Trophoblast cell (in vitro differentiated cells and primary cell): ENCODE measurements at regions not wholly inside any gene's neighbourhood (a gene's known extent, or its start where the extent isn't known, plus 50 kb on each side); places are given as distances from the start of the nearest gene placed in this dataset.

Experiments used
- DNase-seq, 2 donors: peaks; one replicate each; pipeline ENCODE4 v3.0.0-alpha.2; 2016
- H2AFZ ChIP-seq: 2 replicates; pipeline ENCODE4 v1.6.1; 2013; ENCODE audit warnings: low read length, moderate library complexity, mild to moderate bottlenecking; ENCODE audit not compliant: insufficient read depth, poor library complexity
- H2AK5ac ChIP-seq: 2 replicates; pipeline ENCODE4 v1.6.1; 2013; ENCODE audit warnings: mild to moderate bottlenecking, low read length
- H2BK120ac ChIP-seq: 2 replicates; pipeline ENCODE4 v1.6.1; 2013; ENCODE audit warnings: low read length, mild to moderate bottlenecking, moderate library complexity; ENCODE audit not compliant: insufficient read depth, poor library complexity
- H2BK12ac ChIP-seq: 2 replicates; pipeline ENCODE4 v1.6.1; 2013; ENCODE audit warnings: mild to moderate bottlenecking, low read length, moderate library complexity
- H2BK5ac ChIP-seq: 2 replicates; pipeline ENCODE4 v1.6.1; 2013; ENCODE audit warnings: low read length, low read depth, moderate library complexity, mild to moderate bottlenecking; ENCODE audit not compliant: poor library complexity
- H3K14ac ChIP-seq: 2 replicates; pipeline ENCODE4 v1.6.1; 2013; ENCODE audit warnings: mild to moderate bottlenecking, low read length
- H3K18ac ChIP-seq: 2 replicates; pipeline ENCODE4 v1.6.1; 2013; ENCODE audit warnings: mild to moderate bottlenecking, low read length
- H3K23ac ChIP-seq: 2 replicates; pipeline ENCODE4 v1.6.1; 2013; ENCODE audit warnings: low read length
- H3K27ac ChIP-seq: 2 replicates; pipeline ENCODE4 v1.5.1; 2013; ENCODE audit warnings: low read depth, mild to moderate bottlenecking, inconsistent platforms, low read length, moderate library complexity
- H3K27me3 ChIP-seq: 2 replicates; pipeline ENCODE4 v1.6.1; 2013; ENCODE audit warnings: inconsistent platforms, mild to moderate bottlenecking, low read length, moderate library complexity; ENCODE audit not compliant: insufficient read depth
- H3K36me3 ChIP-seq, 2 experiments: 1 replicate in 1 of 2; 2 replicates in 1 of 2; pipeline ENCODE4 v1.6.1; 2013; ENCODE audit warnings: low read length in 2 of 2, mild to moderate bottlenecking in 2 of 2, moderate library complexity in 1 of 2; ENCODE audit not compliant: insufficient read depth in 2 of 2, control insufficient read depth in 1 of 2
- H3K4ac ChIP-seq: 2 replicates; pipeline ENCODE4 v1.6.1; 2013; ENCODE audit warnings: low read depth, mild to moderate bottlenecking, low read length, moderate library complexity
- H3K4me1 ChIP-seq, 2 experiments: 1 replicate in 1 of 2; 2 replicates in 1 of 2; pipeline ENCODE4 v1.6.1; 2013; ENCODE audit warnings: low read length in 2 of 2, mild to moderate bottlenecking in 2 of 2, moderate library complexity in 1 of 2; ENCODE audit not compliant: insufficient read depth in 2 of 2, control insufficient read depth in 1 of 2
- H3K4me2 ChIP-seq: 2 replicates; pipeline ENCODE4 v1.6.1; 2013; ENCODE audit warnings: inconsistent platforms, mild to moderate bottlenecking, low read length, moderate library complexity
- H3K4me3 ChIP-seq: 2 replicates; pipeline ENCODE4 v1.5.1; 2013; ENCODE audit warnings: mild to moderate bottlenecking, low read depth, low read length, inconsistent platforms
- H3K79me1 ChIP-seq: one replicate; pipeline ENCODE4 v1.6.1; 2013; ENCODE audit warnings: low read length
- H3K79me2 ChIP-seq: 2 replicates; pipeline ENCODE4 v1.6.1; 2013; ENCODE audit warnings: low read length, mild to moderate bottlenecking; ENCODE audit not compliant: control insufficient read depth, insufficient read depth, poor library complexity
- H3K9ac ChIP-seq: 2 replicates; pipeline ENCODE4 v1.6.1; 2013; ENCODE audit warnings: mild to moderate bottlenecking, low read length
- H3K9me3 ChIP-seq: 2 replicates; pipeline ENCODE4 v1.6.1; 2013; ENCODE audit warnings: low read depth, mild to moderate bottlenecking, control low read depth, inconsistent platforms, low read length; ENCODE audit not compliant: insufficient read depth
- H4K12ac ChIP-seq: 2 replicates; pipeline ENCODE4 v1.6.1; 2013; ENCODE audit warnings: low read depth, mild to moderate bottlenecking, low read length, moderate library complexity
- H4K8ac ChIP-seq: 2 replicates; pipeline ENCODE4 v1.6.1; 2013; ENCODE audit warnings: low read depth, mild to moderate bottlenecking, low read length, moderate library complexity
- H4K91ac ChIP-seq: one replicate; pipeline ENCODE4 v1.6.1; 2013; ENCODE audit warnings: low read depth, mild to moderate bottlenecking, low read length, moderate library complexity
- WGBS: extraction: QIAGEN DNeasy Blood & Tissue Kit; methylation state at CpG from one replicate; pipeline ENCODE4 v1.1.7; 2013; ENCODE audit warnings: missing lambda C conversion rate; ENCODE audit not compliant: insufficient read length, insufficient coverage; ENCODE audit errors: extremely low coverage; 5-methylcytosine and 5-hydroxymethylcytosine counted together

- Histone ChIP-seq H3K27ac (no peak overlapping the region), H3K9me3 (no peaks in the 10 kb centered on the region), H4K12ac (no peak overlapping the region), H3K4ac (no peak overlapping the region), H3K4me3 (no peak overlapping the region), H4K91ac (no peak overlapping the region), H4K8ac (no peak overlapping the region), H3K14ac (no peak overlapping the region), H3K79me1 (no peaks in the 10 kb centered on the region), H3K18ac (no peak overlapping the region), H2AFZ (no peak overlapping the region), H3K4me2 (no peak overlapping the region), H2BK120ac (no peak overlapping the region), H3K4me1 (no peaks in the 10 kb centered on the region), H3K23ac (no peak overlapping the region), H3K27me3 (no peaks in the 10 kb centered on the region), H3K79me2 (no peaks in the 10 kb centered on the region), H3K36me3 (no peaks in the 10 kb centered on the region), H2AK5ac (no peak overlapping the region), H3K9ac (no peak overlapping the region), H2BK5ac (no peak overlapping the region), H2BK12ac (no peak overlapping the region)
- no peak for DNase-seq
- WGBS, result 100% methylated on average over 1 of the region's 1 CpG
Measured at GRCh38 chr6:54467384-54467783, 159.1 kb downstream of the TINAG start.

GRCh38 chr6:54473328-54473727 is 165.1 kb downstream of the TINAG start:
- Histone ChIP-seq H3K4ac (no peak overlapping the region), H4K91ac (peak overlapping the region; percentile 24), H2AK5ac (no peak overlapping the region), H2BK120ac (no peak overlapping the region), H3K9me3 (no peaks in the 10 kb centered on the region), H4K8ac (peak overlapping the region; percentile 23), H3K4me2 (peak overlapping the region; percentile 3), H3K23ac (no peak overlapping the region), H3K79me1 (no peaks in the 10 kb centered on the region), H2BK5ac (no peak overlapping the region), H3K27ac (no peak overlapping the region), H3K14ac (no peak overlapping the region), H3K36me3 (no peaks in the 10 kb centered on the region), H3K9ac (no peak overlapping the region), H3K18ac (no peak overlapping the region), H3K4me1 (peaks cover 0 to 4% of the 10 kb centered on the region in 2 experiments), H4K12ac (no peak overlapping the region), H2BK12ac (no peak overlapping the region), H2AFZ (no peak overlapping the region), H3K4me3 (no peak overlapping the region), H3K79me2 (no peaks in the 10 kb centered on the region), H3K27me3 (no peaks in the 10 kb centered on the region)
- WGBS, result no CpG with 5 or more reads among the region's 4 CpGs
- DNase-seq, result peak; percentile 26 to 52

GRCh38 chr6:54474898-54475297 is 166.7 kb downstream of the TINAG start:
- Histone ChIP-seq H3K14ac (no peak overlapping the region), H4K91ac (no peak overlapping the region), H3K36me3 (no peaks in the 10 kb centered on the region), H3K4ac (no peak overlapping the region), H2BK120ac (no peak overlapping the region), H2AK5ac (no peak overlapping the region), H3K4me2 (no peak overlapping the region), H3K79me1 (no peaks in the 10 kb centered on the region), H3K9me3 (no peaks in the 10 kb centered on the region), H3K9ac (no peak overlapping the region), H3K4me1 (peaks cover 0 to 4% of the 10 kb centered on the region in 2 experiments), H2AFZ (no peak overlapping the region), H4K12ac (no peak overlapping the region), H3K79me2 (no peaks in the 10 kb centered on the region), H3K23ac (no peak overlapping the region), H2BK5ac (no peak overlapping the region), H3K27ac (no peak overlapping the region), H3K27me3 (no peaks in the 10 kb centered on the region), H4K8ac (no peak overlapping the region), H3K4me3 (no peak overlapping the region), H3K18ac (no peak overlapping the region), H2BK12ac (no peak overlapping the region)
- no peak for DNase-seq
- no CpG with 5 or more reads among the region's 2 CpGs for WGBS

GRCh38 chr6:54481091-54481490 is 172.8 kb downstream of the TINAG start:
- no peak overlapping the region for H3K18ac ChIP-seq
- H2AK5ac ChIP-seq, result no peak overlapping the region
- no peak overlapping the region for H2BK5ac ChIP-seq
- H3K9me3 ChIP-seq, result no peaks in the 10 kb centered on the region
- no peak overlapping the region for H4K8ac ChIP-seq
- no peak overlapping the region for H3K23ac ChIP-seq
- H4K12ac ChIP-seq, result no peak overlapping the region
- no peaks in the 10 kb centered on the region for H3K79me2 ChIP-seq
- H2AFZ ChIP-seq, result no peak overlapping the region
- H3K4me2 ChIP-seq, result no peak overlapping the region
- no peak overlapping the region for H4K91ac ChIP-seq
- no peak overlapping the region for H3K9ac ChIP-seq
- H2BK12ac ChIP-seq, result no peak overlapping the region
- WGBS, result no CpG with 5 or more reads among the region's 4 CpGs
- H3K14ac ChIP-seq, result no peak overlapping the region
- H3K4me3 ChIP-seq, result no peak overlapping the region
- H3K27ac ChIP-seq, result no peak overlapping the region
- no peaks in the 10 kb centered on the region for H3K4me1 ChIP-seq
- H3K4ac ChIP-seq, result no peak overlapping the region
- H2BK120ac ChIP-seq, result no peak overlapping the region
- no peak for DNase-seq
- no peaks in the 10 kb centered on the region for H3K36me3 ChIP-seq
- no peaks in the 10 kb centered on the region for H3K79me1 ChIP-seq
- H3K27me3 ChIP-seq, result no peaks in the 10 kb centered on the region
